SIG-M5 (cell line): ENCODE measurements at regions not wholly inside any gene's neighbourhood (a gene's known extent, or its start where the extent isn't known, plus 50 kb on each side); places are given as distances from the start of the nearest gene placed in this dataset.

Source experiments
- DNase-seq: peaks from one replicate; lab custom pipeline; 2025; lab: John Stamatoyannopoulos, UW

DNA sequence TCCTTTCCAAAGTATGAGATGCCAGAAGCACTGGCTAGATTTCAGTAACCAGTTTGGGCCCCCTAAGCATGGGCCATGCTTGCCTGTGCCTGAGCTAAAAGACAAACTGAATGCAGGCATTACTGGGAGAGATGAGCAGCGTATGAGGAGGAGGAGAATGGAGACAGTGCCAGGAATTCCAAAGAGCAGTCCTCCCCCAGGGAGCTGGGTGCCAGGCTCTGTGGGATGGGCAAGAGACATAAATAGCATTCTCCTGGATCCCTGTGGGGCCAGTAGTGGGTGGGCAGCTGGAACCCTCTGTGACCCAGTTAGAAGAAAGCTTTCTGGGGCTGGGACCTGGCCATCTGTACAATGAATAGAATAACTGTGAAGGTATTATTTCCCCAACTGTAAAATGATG lies 235.6 kb downstream of the KCNA4 start:
- no peak for DNase-seq

DNA sequence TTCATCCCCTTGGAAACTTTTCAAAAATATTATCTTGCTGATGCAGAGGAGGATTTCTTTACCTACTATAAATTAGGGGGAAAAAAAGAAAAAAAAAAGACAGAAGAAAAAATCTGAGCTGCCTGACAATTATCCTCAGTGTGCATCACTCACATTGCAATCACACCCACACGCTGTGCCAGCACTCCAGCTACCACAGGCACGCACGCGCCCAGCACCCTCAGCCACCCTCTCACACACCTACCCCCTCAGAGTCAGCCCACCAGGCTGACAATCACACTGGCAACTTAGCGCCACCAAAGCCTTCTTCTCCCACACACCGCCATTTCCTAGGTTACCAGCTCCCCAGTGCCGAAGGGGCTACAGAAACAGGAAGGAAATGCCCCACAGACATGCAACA lies 236.1 kb downstream of the KCNA4 start:
- no peak for DNase-seq

DNA sequence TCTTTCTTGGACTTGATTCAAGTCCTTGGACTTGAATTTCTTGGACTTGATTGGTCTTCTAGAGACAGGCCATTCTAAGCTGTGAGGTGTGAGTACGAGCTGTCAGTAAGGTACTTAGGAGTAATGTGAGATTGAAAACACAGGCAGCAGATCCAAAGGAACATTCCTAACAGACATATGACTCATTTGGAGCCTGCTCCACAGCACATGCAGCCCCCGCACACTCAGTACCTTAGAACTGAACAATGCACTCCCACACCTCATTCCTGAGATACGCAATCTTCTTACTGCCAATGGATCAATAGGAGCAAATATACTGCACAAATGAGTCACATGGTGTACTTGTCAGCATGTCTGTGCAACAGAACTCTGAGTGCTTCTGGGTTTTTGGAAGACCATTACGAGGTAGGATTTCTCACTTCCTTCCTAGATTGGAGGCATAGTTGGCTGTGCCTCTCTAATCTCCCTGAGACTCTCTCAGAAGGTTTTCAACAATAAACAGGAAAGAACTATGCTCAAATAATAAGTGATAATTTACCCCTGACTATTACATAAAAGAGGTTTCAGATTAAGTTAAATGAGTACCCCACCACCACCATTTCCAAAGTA lies 243.1 kb downstream of the KCNA4 start:
- no peak for DNase-seq

DNA sequence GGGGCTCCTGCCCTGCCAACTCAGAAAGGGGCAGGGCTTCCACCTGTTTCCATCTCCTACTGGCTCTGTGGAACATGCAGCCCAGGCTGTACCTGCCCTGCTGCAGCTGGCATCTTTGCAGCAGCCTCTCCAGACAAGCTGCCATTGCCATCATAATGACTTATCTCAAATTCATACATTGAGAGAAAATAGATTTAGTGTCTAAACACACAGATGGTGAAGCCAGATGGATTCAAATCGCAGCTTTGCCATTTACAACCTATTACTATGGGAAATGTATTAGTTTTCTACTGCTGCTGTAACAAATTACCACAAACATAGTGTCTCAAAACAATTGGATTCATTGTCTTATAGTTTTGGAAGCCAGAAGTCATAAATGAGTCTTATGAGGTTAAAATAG lies 260.0 kb downstream of the KCNA4 start:
- no peak for DNase-seq

DNA sequence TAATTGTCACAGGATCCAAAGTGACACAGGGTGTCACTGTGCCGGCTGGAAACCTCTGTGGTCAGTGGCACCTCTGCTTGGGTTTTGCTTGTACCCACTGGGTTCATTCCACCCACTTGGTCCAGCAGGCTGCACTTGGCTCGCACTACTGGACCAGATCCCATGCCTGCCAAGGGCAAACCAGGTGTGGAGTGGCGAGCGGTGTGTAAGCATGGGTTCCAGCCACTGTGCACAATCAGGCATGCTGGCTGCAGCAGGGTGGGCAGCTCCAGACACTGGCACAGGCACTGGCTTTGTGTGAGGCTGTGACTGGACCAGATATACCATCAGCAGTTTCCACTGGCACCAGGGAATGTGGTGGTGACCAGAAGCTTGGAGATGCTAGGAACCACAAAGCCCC lies 261.4 kb downstream of the KCNA4 start:
- no peak for DNase-seq

DNA sequence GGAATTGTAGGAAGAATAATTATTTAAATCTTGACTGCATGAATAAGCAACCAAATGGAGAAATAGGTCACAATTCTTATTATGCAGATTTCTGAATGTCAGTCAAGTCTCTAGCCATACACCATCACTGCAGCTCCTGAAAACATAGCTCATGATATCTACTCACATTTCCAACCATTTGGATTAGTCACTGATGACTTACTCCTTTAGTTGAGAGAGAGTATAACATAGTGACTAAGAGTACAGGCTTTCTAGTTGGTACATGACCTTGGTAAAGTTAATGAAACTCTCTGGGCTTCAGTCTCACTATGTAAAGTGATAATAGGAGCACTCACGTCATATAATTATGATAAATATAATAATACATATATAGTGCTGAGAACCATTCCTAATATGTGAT lies 265.2 kb downstream of the KCNA4 start:
- DNase-seq = no peak

DNA sequence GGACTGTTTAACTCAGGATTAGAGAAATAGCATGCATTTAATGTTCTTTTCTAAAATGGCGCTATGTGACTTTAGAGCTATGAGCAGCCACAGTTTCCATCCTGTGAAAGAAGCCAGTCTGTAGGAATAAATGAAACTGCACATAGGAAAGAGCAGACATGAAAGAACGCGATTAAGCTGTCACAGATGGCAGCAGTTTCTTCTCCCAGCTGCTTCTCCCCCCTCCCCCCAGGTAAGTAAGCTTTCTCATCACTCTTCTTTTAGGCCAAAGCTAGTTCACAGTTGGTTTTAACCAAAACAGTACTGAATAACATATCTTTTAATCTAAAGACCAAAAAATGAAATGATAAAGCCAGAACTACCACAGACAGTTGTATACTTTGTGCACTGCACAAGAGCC lies 266.4 kb downstream of the KCNA4 start:
- DNase-seq = no peak

DNA sequence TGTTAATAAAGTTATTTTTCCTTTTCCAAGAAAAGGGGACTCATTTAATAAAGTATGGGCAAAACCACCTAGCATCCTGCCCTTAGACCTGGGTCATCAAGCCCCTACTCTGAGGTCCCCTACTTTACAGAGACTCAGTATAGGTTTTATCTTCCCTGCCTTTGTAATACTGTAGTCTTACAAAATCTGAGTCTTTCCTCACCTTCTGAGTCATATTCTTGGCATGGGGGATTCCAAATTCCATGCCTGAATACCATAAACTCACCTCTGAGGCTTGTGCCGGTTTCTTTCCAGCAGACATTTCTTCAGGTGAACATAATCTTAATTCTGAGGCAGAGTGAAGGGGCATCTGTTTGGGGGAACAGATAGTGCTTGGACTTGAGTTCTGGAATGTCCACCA lies 282.5 kb downstream of the KCNA4 start:
- DNase-seq = no peak

DNA sequence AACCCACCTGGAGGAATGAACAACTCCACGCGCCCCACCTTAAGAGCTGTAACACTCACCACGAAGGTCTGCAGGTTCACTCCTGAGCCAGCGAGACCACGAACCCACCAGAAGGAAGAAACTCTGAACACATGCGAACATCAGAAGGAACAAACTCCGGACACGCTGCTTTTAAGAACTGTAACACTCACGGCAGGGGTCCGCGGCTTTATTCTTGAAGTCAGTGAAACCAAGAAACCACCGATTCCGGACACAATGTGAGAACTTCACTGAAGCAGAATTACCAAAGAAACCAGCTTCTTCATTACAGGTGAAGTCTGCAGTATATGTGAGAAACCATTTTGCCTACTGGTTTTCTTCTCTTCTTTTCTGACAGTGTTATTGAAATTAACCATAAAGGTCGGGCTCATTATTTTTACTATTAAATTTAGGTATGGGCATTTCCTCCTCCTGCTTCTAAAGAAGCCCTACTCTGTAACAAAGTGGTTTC lies 303.0 kb downstream of the KCNA4 start:
- DNase-seq = no peak

DNA sequence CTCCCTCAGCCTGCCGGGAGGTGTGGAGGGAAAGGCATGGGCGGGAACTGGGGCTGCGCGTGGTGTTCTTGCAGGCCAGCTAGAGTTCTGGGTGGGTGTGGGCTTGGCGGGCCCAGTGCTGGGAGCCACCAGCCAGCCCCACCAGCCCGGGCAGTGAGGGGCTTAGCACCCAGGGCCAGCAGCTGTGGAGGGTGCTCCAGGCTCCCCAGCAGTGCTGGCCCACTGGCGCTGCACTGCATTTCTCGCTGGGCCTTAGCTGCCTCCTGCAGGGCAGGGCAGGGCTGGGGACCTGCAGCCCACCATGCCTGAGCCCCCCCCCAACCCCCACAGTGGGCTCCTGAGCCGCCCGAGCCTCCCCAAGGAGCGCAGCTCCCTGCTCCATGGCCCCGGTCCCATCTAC lies 304.2 kb downstream of the KCNA4 start:
- no peak for DNase-seq

DNA sequence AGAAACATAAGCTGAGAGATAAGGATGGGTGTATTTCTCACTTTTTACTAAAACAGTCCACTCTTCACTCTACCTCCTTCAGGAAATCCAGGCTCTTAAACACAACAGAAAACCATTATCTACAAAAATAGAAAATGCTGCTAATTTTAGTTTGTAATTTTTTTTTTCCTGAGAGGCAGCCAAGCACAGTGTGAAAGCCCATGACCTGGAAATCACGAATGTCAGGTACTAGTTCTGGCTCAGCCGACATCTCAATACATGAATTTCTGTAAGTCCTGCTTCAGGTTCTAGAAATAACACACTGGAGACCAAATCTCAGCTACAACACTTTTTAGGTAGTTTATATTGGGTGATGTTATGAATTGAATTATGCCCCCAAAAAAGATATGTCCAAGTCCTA lies 308.9 kb downstream of the KCNA4 start:
- no peak for DNase-seq

DNA sequence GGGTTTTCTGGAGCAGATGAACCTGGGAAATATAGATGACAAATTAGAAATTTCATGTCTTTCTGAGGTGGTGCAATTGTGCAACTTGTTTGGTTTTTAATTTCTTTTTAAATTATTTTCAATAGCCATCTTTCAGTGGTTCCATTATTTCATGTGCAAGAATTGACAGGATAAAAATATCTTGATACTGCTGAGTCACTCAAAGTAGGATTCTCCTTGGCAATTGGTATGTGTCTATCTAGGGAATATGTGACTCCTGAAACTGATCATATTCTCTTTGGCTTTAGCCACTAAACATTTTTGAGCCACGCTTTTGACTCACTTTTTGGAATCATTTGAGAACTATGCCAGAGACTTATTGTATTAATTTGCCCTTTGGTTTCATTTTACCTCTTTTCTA lies 331.5 kb downstream of the KCNA4 start:
- DNase-seq = no peak

DNA sequence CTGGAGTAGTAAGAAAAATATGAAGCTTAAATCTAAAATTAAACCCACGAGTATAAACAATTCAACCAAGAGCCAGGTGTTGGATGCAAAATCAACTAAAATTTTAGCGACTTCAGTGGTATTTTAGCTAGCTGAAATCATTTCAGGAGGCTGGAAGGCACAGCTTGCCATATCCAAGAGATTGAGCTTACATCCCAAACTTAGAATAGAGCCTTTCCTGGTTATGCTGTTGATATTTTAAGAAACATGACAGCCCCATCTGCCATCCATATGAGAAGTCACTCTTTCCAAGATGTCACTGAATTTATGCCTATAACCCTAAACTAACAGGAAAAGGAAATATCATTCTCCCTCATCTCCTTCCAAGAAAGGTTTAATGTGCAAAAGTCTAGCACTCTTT lies 334.0 kb downstream of the KCNA4 start:
- no peak for DNase-seq

DNA sequence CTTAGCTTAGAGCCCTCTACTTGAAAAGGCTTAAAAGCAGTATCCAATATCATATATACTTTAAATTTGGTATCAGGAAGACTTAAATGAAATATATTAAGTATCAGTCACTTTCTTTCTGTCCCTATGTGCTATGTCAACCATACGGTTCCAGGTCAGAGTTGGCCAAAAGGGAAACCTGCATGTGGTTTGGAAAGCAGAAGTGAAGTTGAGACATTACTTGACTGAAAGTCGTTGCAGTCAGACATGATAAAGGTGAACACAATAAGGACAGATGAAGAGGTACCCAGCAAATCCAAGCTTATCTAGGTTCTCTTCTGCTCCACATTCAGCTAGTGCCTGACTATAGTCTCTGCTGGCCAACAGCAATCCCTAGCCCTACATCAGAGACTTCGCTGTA lies 336.8 kb downstream of the KCNA4 start:
- no peak for DNase-seq

DNA sequence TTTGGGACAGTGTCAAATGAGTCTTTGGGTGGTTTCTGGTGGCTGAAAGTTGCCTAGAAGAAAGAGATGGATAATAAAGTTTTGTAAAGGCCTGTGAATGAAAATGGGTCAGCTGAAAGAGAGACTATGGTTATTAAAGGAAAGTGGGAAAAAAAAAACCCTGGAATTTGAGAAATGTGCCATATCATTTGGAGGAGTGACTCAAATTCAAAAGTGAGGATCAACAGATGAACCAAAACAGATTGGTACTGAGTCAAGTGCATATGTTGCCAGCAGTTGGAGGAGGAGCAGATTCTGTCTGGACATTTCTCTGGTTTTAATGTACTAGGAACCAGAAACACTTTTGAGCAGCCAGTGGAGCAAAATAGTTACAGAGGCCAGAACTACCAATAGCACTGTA lies 339.8 kb downstream of the KCNA4 start:
- no peak for DNase-seq

DNA sequence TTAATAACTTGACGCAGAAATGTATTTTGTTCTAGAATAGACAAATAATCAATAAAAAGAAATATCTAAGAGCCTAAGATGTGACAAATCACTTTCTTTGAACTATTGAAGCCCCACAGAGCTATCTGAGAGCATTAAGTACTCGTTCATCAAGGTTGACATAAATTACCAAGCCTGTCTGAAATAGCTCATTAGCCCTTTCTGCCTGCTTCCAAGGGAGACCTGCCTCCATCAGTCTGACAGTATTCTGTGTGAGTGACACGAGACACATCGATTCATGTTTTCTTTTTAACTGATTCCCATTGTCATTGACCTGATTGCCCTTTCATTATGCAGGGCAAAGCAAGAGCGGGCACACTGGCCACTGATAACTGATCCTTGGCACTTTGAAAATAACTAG lies 347.5 kb downstream of the KCNA4 start:
- no peak for DNase-seq

DNA sequence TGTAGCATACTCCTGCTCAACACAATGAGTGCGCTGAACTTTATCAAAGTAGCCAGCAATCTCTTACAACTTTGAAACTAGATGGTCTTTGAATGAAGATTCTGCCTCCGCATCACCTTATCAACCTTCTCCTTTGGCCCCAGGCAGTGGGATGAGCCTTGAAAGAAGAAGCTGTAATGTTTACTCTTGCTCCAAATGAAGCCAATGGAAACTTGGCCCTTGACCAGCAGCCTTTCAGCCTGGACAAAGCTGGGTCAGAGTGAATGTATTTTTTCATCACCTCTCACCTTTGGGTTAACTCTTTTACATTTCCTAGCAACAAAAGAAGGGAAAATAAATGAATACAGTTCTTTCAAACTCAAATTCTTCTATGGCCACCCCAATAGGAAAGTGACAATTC lies 359.1 kb downstream of the KCNA4 start:
- DNase-seq = no peak

DNA sequence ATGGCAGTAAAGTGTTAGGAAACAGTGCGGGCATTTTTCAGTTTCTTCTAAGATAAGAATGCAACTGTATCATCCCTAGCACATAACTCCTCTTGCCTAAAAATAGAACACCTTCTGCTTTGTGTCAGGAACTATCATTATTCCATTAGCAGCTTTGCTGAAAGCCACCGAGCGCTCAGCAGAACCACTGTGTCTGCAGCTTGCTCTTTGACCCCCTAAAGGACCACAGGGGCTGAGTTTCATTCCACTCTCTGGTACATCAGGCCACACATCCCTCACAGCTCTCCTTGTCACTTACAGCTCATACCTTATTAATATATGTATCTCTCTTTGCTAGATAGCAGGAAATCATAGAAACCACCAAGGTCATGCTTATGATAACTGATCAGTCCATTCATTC lies 360.2 kb downstream of the KCNA4 start:
- DNase-seq = no peak

DNA sequence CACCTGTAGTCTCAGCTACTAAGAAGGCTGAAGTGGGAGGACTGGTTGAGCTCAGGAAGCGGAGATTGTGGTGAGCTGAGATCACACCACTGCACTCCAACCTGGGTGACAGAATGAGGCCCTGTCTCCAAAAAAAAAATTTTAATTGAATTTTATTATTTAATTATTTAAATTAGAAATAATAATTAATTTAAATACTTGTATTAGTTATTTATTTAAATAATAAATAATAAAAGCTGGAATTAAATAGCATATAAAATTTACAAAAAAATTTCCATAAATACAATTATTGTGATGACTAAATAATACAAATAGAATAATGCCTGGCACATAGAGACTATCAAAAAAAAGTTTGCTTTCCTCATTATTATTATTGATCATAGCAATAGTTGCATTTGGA lies 371.5 kb downstream of the KCNA4 start:
- no peak for DNase-seq

DNA sequence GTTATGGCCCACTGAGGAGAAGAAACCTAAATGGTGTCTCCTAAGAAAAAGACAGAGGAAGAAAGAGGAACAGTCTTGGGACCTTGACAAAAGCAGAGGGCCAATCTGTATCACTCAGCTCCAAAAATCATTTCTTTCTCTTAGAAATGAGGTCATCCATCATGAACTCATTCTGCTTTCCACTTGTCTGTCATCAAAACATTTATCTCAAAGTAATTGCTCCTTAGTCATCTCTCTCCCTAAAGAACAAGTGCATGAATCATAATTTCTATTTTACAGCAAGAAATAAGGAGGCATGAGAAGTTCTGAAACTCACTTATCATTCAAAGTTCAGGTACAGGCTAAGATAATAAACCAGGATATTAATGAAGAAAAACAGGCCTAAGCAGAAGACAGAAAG lies 375.6 kb downstream of the KCNA4 start:
- no peak for DNase-seq

DNA sequence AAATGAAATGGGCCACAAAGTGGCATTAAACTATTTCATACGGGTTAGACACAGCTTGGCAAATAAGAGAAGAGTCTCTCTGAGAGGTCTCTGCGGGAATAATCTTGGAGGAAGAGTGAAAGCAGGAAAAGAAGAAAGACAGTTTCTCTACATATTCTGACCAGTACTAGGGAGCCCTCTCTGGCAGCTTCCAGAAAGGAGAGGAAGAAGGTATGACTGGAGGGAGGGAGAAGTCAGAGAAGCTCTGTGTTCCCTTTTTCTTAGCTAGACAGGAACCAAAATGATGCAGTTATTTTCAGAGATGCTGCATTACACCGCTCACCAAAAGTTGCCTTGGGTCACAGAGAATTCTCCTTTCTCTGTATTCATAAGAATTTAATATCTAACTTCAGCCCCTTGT lies 382.1 kb downstream of the KCNA4 start:
- no peak for DNase-seq

DNA sequence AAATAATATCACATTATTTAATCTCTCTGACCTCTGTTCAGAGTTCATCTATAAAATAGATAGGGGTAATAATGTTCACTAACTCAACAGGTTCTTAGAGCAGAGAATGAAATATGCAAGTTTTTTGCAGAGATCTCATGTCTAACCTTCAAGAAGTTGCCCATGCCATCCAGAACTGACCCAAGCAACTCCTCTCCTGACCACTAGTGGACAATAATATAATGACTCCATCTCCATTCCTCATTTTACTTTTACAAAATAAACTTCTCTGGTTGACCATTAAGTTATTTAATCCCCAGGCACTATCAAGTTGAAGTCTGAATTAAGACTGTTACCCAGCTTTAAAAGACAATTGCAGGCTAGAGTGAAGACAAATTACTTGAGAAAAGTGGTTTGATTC lies 382.6 kb downstream of the KCNA4 start:
- DNase-seq = no peak

DNA sequence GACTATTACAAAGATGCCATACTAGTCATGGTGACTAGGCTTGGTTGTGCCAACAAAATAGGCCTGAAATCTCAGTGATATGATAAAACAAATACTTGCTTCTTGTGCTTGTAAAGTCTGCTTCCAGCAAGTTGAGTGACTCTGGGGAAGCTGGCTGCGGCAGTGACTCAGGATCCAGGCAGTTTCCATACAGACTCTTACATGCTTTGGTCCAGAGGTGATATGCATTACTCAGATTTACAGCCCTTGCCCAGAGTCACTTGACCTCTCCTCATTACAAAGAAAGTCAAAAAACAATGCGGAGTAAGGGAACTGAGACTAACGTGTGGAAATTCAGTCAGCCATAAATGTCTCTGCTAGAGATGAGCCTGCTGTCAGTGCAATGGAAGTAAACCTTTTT lies 387.5 kb downstream of the KCNA4 start:
- no peak for DNase-seq

DNA sequence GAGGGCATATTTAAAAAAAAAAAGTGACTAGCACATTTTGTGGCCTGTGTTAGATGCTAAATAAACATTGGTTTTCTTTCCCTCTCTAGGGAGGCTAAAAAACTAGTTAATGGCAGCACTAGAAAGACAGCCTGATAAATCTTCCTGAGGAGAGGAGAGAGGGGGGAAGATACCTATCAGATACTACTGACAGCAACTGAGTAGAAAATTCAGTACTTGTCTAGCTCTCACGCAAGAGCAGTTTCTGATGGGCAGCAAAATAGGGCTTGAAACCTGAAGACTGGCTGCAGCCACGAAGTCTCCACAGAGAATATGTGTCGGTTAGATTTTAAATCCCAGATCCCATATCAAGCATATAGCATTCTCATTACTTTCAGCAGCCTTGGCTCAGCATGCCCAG lies 388.2 kb downstream of the KCNA4 start:
- no peak for DNase-seq

DNA sequence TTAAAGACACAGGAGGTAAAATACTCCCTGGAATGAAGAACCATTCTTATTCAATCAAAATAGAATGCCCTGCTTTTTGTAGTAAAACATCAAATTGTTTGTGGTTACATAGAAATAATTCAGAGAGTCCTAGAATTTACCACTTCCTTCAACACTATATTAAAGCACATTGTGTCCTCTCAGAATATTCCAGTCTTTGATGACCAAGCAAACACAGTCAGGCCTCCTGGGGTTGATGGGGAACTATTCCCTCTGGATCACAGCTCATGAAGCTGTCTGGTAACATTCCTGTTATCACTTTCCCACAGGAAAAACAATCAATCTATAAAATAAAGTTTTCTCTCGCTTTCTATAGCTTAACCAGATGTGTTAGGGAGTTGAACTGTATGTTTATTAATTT lies 389.3 kb downstream of the KCNA4 start:
- DNase-seq = no peak
